PFSK-1 (cell line): ENCODE measurements at regions not wholly inside any gene's neighbourhood (a gene's known extent, or its start where the extent isn't known, plus 50 kb on each side); places are given as distances from the start of the nearest gene placed in this dataset.

ENCODE experiments used
- POLR2AphosphoS5 ChIP-seq: IDR thresholded peaks from 2 replicates; pipeline ENCODE4 v1.6.1; 2012; ENCODE audit warnings: low read depth, mild to moderate bottlenecking, control low read depth, low read length, moderate library complexity
- TF ChIP-seq, protein P1 (sequence below), 2 experiments: IDR thresholded peaks; 2 replicates each; pipeline versions ENCODE4 v1.6.1 to v1.8.0; 2011 to 2012; ENCODE audit warnings: low read depth in 2 of 2, low read length in 2 of 2, control low read depth in 1 of 2, inconsistent platforms in 1 of 2, mild to moderate bottlenecking in 1 of 2, moderate library complexity in 1 of 2; ENCODE audit not compliant: insufficient read depth in 1 of 2

DNA sequence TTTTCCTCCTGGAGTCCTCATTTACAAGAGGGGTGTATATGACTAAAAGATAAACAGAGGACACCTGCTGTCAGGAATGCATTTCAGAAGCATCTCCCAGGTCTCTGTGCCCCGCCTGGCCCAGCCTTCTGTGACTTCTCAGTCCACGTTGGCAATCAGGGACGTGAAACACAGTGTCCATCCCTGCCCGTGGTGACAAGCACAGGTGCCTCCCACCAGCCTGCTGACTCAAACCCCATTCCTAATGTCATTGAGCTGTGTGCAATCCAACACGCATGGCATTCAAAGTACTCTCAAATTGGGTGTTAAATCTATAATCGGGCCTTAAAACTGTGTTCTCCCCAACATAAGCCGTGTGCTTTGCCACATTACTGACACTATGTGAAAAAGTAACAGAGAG is 343.2 kb downstream of the EIPR1 start:
- TF ChIP-seq POLR2AphosphoS5, result no peak
- TF ChIP-seq, protein P1, sequence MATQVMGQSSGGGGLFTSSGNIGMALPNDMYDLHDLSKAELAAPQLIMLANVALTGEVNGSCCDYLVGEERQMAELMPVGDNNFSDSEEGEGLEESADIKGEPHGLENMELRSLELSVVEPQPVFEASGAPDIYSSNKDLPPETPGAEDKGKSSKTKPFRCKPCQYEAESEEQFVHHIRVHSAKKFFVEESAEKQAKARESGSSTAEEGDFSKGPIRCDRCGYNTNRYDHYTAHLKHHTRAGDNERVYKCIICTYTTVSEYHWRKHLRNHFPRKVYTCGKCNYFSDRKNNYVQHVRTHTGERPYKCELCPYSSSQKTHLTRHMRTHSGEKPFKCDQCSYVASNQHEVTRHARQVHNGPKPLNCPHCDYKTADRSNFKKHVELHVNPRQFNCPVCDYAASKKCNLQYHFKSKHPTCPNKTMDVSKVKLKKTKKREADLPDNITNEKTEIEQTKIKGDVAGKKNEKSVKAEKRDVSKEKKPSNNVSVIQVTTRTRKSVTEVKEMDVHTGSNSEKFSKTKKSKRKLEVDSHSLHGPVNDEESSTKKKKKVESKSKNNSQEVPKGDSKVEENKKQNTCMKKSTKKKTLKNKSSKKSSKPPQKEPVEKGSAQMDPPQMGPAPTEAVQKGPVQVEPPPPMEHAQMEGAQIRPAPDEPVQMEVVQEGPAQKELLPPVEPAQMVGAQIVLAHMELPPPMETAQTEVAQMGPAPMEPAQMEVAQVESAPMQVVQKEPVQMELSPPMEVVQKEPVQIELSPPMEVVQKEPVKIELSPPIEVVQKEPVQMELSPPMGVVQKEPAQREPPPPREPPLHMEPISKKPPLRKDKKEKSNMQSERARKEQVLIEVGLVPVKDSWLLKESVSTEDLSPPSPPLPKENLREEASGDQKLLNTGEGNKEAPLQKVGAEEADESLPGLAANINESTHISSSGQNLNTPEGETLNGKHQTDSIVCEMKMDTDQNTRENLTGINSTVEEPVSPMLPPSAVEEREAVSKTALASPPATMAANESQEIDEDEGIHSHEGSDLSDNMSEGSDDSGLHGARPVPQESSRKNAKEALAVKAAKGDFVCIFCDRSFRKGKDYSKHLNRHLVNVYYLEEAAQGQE (IDR thresholded peaks at IDR 0.05; ENCODE audit: insufficient read depth in 1 of 2, low read depth in 2 of 2, low read length in 2 of 2), result no peak
